ENCODE measurements at regions not wholly inside any gene's neighbourhood (a gene's known extent, or its start where the extent isn't known, plus 50 kb on each side); places are given as distances from the start of the nearest gene placed in this dataset.

DNA sequence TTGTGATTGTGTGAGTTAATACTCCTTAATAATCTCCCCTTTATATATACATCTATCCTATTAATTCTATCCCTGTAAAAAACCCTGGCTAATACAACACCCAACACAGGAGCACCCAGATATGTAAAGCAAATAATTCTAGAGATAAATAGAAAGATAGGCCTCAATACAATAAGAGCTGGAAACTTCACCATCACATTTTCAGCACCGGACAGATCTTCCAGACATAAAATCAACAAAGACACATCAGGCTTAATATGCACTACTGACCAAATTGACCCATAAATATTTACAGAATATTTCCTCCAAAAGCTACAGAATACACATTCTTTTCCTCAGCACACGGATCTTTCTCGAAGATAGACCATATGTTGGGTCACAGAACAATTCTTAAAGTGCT, 71.0 kb upstream of the ST8SIA4 start:
- H3K27me3 ChIP-seq, result no peaks in the 10 kb centered on the region
- no peak for DNase-seq (ENCODE audit: low read depth in 1 of 2, low spot score in 1 of 2)
- no peaks in the 10 kb centered on the region for H3K36me3 ChIP-seq
- H3K27ac ChIP-seq, result no peak overlapping the region
- H3K9me3 ChIP-seq (ENCODE audit: low read depth), result no peaks in the 10 kb centered on the region
- H3K4me1 ChIP-seq (ENCODE audit: low read depth), result no peaks in the 10 kb centered on the region
- no peak overlapping the region for H3K4me3 ChIP-seq
- TF ChIP-seq, protein P1, sequence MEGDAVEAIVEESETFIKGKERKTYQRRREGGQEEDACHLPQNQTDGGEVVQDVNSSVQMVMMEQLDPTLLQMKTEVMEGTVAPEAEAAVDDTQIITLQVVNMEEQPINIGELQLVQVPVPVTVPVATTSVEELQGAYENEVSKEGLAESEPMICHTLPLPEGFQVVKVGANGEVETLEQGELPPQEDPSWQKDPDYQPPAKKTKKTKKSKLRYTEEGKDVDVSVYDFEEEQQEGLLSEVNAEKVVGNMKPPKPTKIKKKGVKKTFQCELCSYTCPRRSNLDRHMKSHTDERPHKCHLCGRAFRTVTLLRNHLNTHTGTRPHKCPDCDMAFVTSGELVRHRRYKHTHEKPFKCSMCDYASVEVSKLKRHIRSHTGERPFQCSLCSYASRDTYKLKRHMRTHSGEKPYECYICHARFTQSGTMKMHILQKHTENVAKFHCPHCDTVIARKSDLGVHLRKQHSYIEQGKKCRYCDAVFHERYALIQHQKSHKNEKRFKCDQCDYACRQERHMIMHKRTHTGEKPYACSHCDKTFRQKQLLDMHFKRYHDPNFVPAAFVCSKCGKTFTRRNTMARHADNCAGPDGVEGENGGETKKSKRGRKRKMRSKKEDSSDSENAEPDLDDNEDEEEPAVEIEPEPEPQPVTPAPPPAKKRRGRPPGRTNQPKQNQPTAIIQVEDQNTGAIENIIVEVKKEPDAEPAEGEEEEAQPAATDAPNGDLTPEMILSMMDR (IDR thresholded peaks at IDR 0.05; ENCODE audit: low read depth, low read length), result no peak

DNA sequence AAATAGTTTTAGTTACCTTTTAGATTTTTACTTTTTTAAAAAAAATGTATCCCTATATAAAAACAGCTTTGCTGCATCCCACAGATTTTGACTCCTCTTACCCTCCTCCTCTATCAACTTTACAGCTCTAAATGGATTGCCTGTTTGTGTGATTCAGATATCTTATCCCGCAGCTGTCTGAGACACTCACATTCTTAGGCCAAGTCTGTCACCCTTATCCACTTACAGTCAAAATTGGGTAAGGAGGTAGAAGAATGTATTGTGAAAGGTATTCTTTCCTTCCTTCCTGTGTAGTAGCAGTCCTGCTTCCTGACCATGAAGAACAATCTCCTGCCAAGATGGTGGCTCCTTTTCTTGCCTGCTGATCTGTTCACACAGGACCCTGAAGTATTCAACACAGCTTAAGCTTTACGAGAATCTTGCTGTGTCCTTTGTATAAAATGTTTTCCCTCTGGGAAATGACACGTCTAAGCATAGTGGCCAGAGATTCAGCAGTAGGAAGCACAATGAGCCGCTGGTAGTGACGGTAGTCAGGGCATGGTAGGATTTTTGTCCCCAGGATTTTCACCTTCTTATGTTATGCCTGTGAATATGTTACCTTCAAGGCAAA, 67.7 kb upstream of the ST8SIA4 start:
- no peak for DNase-seq (ENCODE audit: low read depth in 1 of 2, low spot score in 1 of 2)
- H3K27ac ChIP-seq, result no peak overlapping the region
- H3K9me3 ChIP-seq (ENCODE audit: low read depth), result no peaks in the 10 kb centered on the region
- H3K27me3 ChIP-seq, result no peaks in the 10 kb centered on the region
- no peaks in the 10 kb centered on the region for H3K4me1 ChIP-seq (ENCODE audit: low read depth)
- TF ChIP-seq, protein P1 (IDR thresholded peaks at IDR 0.05; ENCODE audit: low read depth, low read length), result no peak
- H3K4me3 ChIP-seq, result no peak overlapping the region
- no peaks in the 10 kb centered on the region for H3K36me3 ChIP-seq

DNA sequence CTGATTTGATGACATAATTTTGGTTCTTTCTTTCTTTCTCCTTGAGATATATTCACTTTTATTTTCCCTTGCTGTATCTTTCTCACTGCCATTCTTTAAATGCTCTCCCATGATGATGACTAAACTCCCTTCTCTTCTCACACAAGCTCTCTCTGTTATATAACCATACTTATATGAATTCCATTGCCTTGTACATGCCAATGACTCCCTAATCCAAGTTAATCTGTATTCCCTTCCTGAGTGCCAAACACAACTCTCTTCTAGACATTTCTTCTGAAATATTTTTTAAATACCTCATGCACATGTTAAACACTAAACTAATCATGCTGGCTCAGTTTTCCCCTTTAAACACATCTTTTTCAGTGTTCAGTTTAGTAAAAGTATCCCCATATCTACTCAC, 62.2 kb upstream of the ST8SIA4 start:
- DNase-seq (ENCODE audit: low read depth in 1 of 2, low spot score in 1 of 2), result no peak
- no peaks in the 10 kb centered on the region for H3K36me3 ChIP-seq
- H3K27ac ChIP-seq, result no peak overlapping the region
- no peak overlapping the region for H3K4me3 ChIP-seq
- no peaks in the 10 kb centered on the region for H3K27me3 ChIP-seq
- no peaks in the 10 kb centered on the region for H3K9me3 ChIP-seq (ENCODE audit: low read depth)
- no peaks in the 10 kb centered on the region for H3K4me1 ChIP-seq (ENCODE audit: low read depth)
- TF ChIP-seq, protein P1 (IDR thresholded peaks at IDR 0.05; ENCODE audit: low read depth, low read length), result no peak

All from cardiac muscle cell (in vitro differentiated cells and primary cell).